H9 (cell line): ENCODE measurements at regions not wholly inside any gene's neighbourhood (a gene's known extent, or its start where the extent isn't known, plus 50 kb on each side); places are given as distances from the start of the nearest gene placed in this dataset.

Source experiments
- DNase-seq: peaks from one replicate; pipeline ENCODE4 v3.0.0-alpha.2; 2017
- H2AFZ ChIP-seq: one replicate; pipeline ENCODE4 v1.6.1; 2013; ENCODE audit warnings: mild to moderate bottlenecking, low read length, control low read depth, moderate library complexity
- H2AK5ac ChIP-seq: 2 replicates; pipeline ENCODE4 v1.6.1; 2013; ENCODE audit warnings: low read length, control low read depth, mixed read lengths; ENCODE audit not compliant: insufficient read length
- H2BK120ac ChIP-seq: one replicate; pipeline ENCODE4 v1.6.1; 2013; ENCODE audit warnings: low read depth, mild to moderate bottlenecking, low read length, control low read depth, inconsistent platforms; ENCODE audit not compliant: poor library complexity, severe bottlenecking
- H2BK12ac ChIP-seq: 2 replicates; pipeline ENCODE4 v1.6.1; 2013; ENCODE audit warnings: low read length, control low read depth, mixed read lengths, low read depth; ENCODE audit not compliant: insufficient read length
- H2BK15ac ChIP-seq: 2 replicates; pipeline ENCODE4 v1.6.1; 2013; ENCODE audit warnings: low read depth, low read length, control low read depth
- H2BK20ac ChIP-seq: one replicate; pipeline ENCODE4 v1.6.1; 2013; ENCODE audit warnings: low read depth, mild to moderate bottlenecking, low read length, control low read depth, inconsistent platforms; ENCODE audit not compliant: poor library complexity, severe bottlenecking
- H2BK5ac ChIP-seq: 2 replicates; pipeline ENCODE4 v1.6.1; 2013; ENCODE audit warnings: low read length, control low read depth, mixed read lengths; ENCODE audit not compliant: insufficient read length
- H3K14ac ChIP-seq: 2 replicates; pipeline ENCODE4 v1.6.1; 2013; ENCODE audit warnings: low read length, control low read depth; ENCODE audit not compliant: insufficient read depth
- H3K18ac ChIP-seq: 2 replicates; pipeline ENCODE4 v1.6.1; 2013; ENCODE audit warnings: low read depth, mild to moderate bottlenecking, mixed read lengths, low read length, control low read depth; ENCODE audit not compliant: insufficient read length
- H3K23ac ChIP-seq: 2 replicates; pipeline ENCODE4 v1.6.1; 2013; ENCODE audit warnings: low read length, control low read depth, mixed read lengths, low read depth; ENCODE audit not compliant: insufficient read length
- H3K23me2 ChIP-seq: 2 replicates; pipeline ENCODE4 v1.6.1; 2013; ENCODE audit warnings: low read depth, mild to moderate bottlenecking, mixed read lengths, low read length, control low read depth; ENCODE audit not compliant: insufficient read length, poor library complexity, severe bottlenecking
- H3K27ac ChIP-seq: 2 replicates; pipeline ENCODE4 v1.5.1; 2013; ENCODE audit warnings: low read length, control low read depth, mixed read lengths, low read depth; ENCODE audit not compliant: insufficient read length
- H3K27me3 ChIP-seq: 2 replicates; pipeline ENCODE4 v1.6.1; 2013; ENCODE audit warnings: low read length, control low read depth, inconsistent platforms; ENCODE audit not compliant: insufficient read depth
- H3K4ac ChIP-seq: 2 replicates; pipeline ENCODE4 v1.6.1; 2013; ENCODE audit warnings: low read depth, mild to moderate bottlenecking, control low read depth, inconsistent platforms, low read length, moderate library complexity
- H3K4me1 ChIP-seq: 2 replicates; pipeline ENCODE4 v1.6.1; 2013; ENCODE audit warnings: low read length, control low read depth, inconsistent platforms; ENCODE audit not compliant: insufficient read depth
- H3K4me2 ChIP-seq: 2 replicates; pipeline ENCODE4 v1.6.1; 2013; ENCODE audit warnings: low read length, control low read depth, mixed read lengths; ENCODE audit not compliant: insufficient read length, insufficient read depth
- H3K56ac ChIP-seq: 2 replicates; pipeline ENCODE4 v1.6.1; 2013; ENCODE audit warnings: low read depth, mild to moderate bottlenecking, mixed read lengths, low read length, control low read depth; ENCODE audit not compliant: insufficient read length
- H3K79me1 ChIP-seq: 2 replicates; pipeline ENCODE4 v1.6.1; 2013; ENCODE audit warnings: low read depth, mild to moderate bottlenecking, moderate library complexity, low read length, control low read depth, inconsistent platforms; ENCODE audit not compliant: insufficient read depth, poor library complexity, severe bottlenecking
- H3K79me2 ChIP-seq: 2 replicates; pipeline ENCODE4 v1.6.1; 2013; ENCODE audit warnings: low read length, control low read depth, inconsistent platforms; ENCODE audit not compliant: insufficient read depth
- H3K9ac ChIP-seq: 2 replicates; pipeline ENCODE4 v1.6.1; 2013; ENCODE audit warnings: low read length, control low read depth, mixed read lengths; ENCODE audit not compliant: insufficient read length; ENCODE audit errors: extremely low read depth
- H3K9me3 ChIP-seq: one replicate; pipeline ENCODE4 v1.6.1; 2013; ENCODE audit warnings: low read depth, low read length, inconsistent platforms; ENCODE audit not compliant: control insufficient read depth
- H3T11ph ChIP-seq: one replicate; pipeline ENCODE4 v1.6.1; 2013; ENCODE audit warnings: mild to moderate bottlenecking, low read length, control low read depth, inconsistent platforms
- H4K20me1 ChIP-seq: one replicate; pipeline ENCODE4 v1.6.1; 2013; ENCODE audit not compliant: control insufficient read depth, insufficient read length, insufficient read depth
- H4K5ac ChIP-seq: 2 replicates; pipeline ENCODE4 v1.6.1; 2013; ENCODE audit warnings: low read depth, mild to moderate bottlenecking, mixed read lengths, low read length, control low read depth; ENCODE audit not compliant: insufficient read length
- H4K8ac ChIP-seq: replicated peaks from 2 replicates; pipeline ENCODE4 v1.6.1; 2013; ENCODE audit warnings: low read length, control low read depth, mixed read lengths, low read depth; ENCODE audit not compliant: insufficient read length
- H4K91ac ChIP-seq: 2 replicates; pipeline ENCODE4 v1.6.1; 2013; ENCODE audit warnings: low read depth, mild to moderate bottlenecking, moderate library complexity, mixed read lengths, low read length, control low read depth; ENCODE audit not compliant: insufficient read length
- H3K27ac Mint-ChIP-seq, 3 experiments: 2 replicates in 2 of 3; 3 replicates in 1 of 3; pipeline ENCODE4 v1.8.0; 2020 to 2021; ENCODE audit warnings: mixed read lengths in 3 of 3, mild to moderate bottlenecking in 1 of 3, moderate library complexity in 1 of 3
- H3K27me3 Mint-ChIP-seq: 2 replicates; pipeline ENCODE4 v1.8.0; 2021; ENCODE audit warnings: low read depth, mild to moderate bottlenecking, moderate library complexity, mixed read lengths
- H3K36me3 Mint-ChIP-seq, 3 experiments: 2 replicates in 2 of 3; 3 replicates in 1 of 3; pipeline ENCODE4 v1.8.0; 2020 to 2021; ENCODE audit warnings: low read depth in 3 of 3, mixed read lengths in 3 of 3; ENCODE audit not compliant: insufficient read depth in 1 of 3
- H3K4me1 Mint-ChIP-seq, 2 experiments: 2 replicates each; pipeline ENCODE4 v1.8.0; 2020; ENCODE audit warnings: mixed read lengths in 2 of 2
- H3K4me3 Mint-ChIP-seq, 2 experiments: 2 replicates in 1 of 2; 3 replicates in 1 of 2; pipeline ENCODE4 v1.8.0; 2020 to 2021; ENCODE audit warnings: mild to moderate bottlenecking in 2 of 2, mixed read lengths in 2 of 2, moderate library complexity in 1 of 2
- H3K9me3 Mint-ChIP-seq, 2 experiments: 2 replicates in 1 of 2; 3 replicates in 1 of 2; pipeline ENCODE4 v1.8.0; 2020; ENCODE audit warnings: mild to moderate bottlenecking in 2 of 2, mixed read lengths in 2 of 2, moderate library complexity in 1 of 2
- WGBS: extraction: QIAGEN DNeasy Blood & Tissue Kit; methylation state at CpG from one replicate; pipeline ENCODE4 v1.1.7; 2013; ENCODE audit warnings: missing lambda C conversion rate, low lambda C conversion rate, mixed read lengths; ENCODE audit not compliant: insufficient read length; ENCODE audit errors: extremely low coverage; 5-methylcytosine and 5-hydroxymethylcytosine counted together
- TF ChIP-seq, protein P1 (sequence below): fragments of 200-600 bp; sonication (generic); conservative IDR thresholded peaks from 3 replicates; pipeline ENCODE4 v1.8.0; 2021; ENCODE audit warnings: antibody characterized with exemption, mild to moderate bottlenecking

DNA sequence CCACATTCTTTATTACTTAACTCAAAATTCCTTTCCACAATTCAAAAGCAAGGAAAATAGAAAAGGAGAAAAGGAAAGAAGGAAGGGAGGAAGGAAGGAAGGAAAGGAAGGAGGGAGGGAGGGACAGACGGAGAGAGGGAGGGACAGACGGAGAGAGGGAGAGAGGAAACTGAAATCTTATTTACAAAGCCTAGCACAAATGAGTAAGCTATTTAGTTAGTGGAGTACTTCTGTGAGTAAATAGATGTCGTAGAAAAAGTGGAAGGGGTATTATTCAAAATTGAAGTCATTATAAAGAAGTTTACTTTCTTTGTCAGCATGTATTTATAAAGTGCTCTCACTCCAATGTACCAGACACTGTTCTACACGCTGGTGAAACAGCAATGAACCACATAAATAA, 177.9 kb downstream of the CETN3 start:
- no peaks in the 10 kb centered on the region for H3K4me1 Mint-ChIP-seq
- H4K8ac ChIP-seq, result no peak overlapping the region

More for the DNA sequence above, 177.9 kb downstream of the CETN3 start:
- Histone ChIP-seq H2AFZ (no peak overlapping the region), H3K9ac (no peak overlapping the region), H4K91ac (no peak overlapping the region), H2BK15ac (no peak overlapping the region), H3K23me2 (no peaks in the 10 kb centered on the region), H3K9me3 (no peaks in the 10 kb centered on the region), H2BK12ac (no peak overlapping the region), H3K79me2 (no peaks in the 10 kb centered on the region), H3K23ac (no peak overlapping the region), H2AK5ac (no peak overlapping the region), H3K27me3 (no peaks in the 10 kb centered on the region), H2BK5ac (no peak overlapping the region), H3T11ph (no peak overlapping the region), H4K5ac (no peak overlapping the region), H2BK120ac (no peak overlapping the region), H4K20me1 (no peaks in the 10 kb centered on the region), H3K18ac (no peak overlapping the region), H2BK20ac (no peak overlapping the region), H3K4ac (no peak overlapping the region), H3K56ac (no peak overlapping the region), H3K4me2 (no peak overlapping the region), H3K79me1 (no peaks in the 10 kb centered on the region), H3K4me1 (no peaks in the 10 kb centered on the region), H3K14ac (no peak overlapping the region), H3K27ac (no peak overlapping the region)
- Mint-ChIP-seq H3K9me3 (no peaks in the 10 kb centered on the region), H3K27ac (no peak overlapping the region; a peak in 1 of 7 replicates), H3K36me3 (no peaks in the 10 kb centered on the region; a peak in 1 of 7 replicates), H3K27me3 (no peaks in the 10 kb centered on the region), H3K4me3 (no peak overlapping the region)
- DNase-seq, result no peak
- TF ChIP-seq, protein P1, sequence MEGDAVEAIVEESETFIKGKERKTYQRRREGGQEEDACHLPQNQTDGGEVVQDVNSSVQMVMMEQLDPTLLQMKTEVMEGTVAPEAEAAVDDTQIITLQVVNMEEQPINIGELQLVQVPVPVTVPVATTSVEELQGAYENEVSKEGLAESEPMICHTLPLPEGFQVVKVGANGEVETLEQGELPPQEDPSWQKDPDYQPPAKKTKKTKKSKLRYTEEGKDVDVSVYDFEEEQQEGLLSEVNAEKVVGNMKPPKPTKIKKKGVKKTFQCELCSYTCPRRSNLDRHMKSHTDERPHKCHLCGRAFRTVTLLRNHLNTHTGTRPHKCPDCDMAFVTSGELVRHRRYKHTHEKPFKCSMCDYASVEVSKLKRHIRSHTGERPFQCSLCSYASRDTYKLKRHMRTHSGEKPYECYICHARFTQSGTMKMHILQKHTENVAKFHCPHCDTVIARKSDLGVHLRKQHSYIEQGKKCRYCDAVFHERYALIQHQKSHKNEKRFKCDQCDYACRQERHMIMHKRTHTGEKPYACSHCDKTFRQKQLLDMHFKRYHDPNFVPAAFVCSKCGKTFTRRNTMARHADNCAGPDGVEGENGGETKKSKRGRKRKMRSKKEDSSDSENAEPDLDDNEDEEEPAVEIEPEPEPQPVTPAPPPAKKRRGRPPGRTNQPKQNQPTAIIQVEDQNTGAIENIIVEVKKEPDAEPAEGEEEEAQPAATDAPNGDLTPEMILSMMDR, result no peak
- WGBS, result no CpG with 5 or more reads among the region's 4 CpGs
